Stimulated activated effector memory CD8-positive, alpha-beta T cell treated with anti-CD3 and anti-CD28 coated beads, Interleukin-12 subunit alpha, Interleukin-12 subunit beta, amount 100 ng/mL, for 72 hours (primary cell): ENCODE measurements at regions not wholly inside any gene's neighbourhood (a gene's known extent, or its start where the extent isn't known, plus 50 kb on each side); places are given as distances from the start of the nearest gene placed in this dataset.

ENCODE experiments used
- ATAC-seq: fragments of 150-1000 bp; cut with Tn5 transposase; 2 replicates; pipeline ENCODE4 v1.10.0; 2021
- DNase-seq, 2 donors: peaks; one replicate each; pipeline ENCODE4 v3.0.0; 2021 to 2022; ENCODE audit warnings: low spot score in 2 of 2
- H3K27ac Mint-ChIP-seq: one replicate; pipeline ENCODE4 v1.8.0; 2022; ENCODE audit warnings: mild to moderate bottlenecking, mixed read lengths
- H3K36me3 Mint-ChIP-seq: one replicate; pipeline ENCODE4 v1.8.0; 2022; ENCODE audit warnings: mild to moderate bottlenecking, mixed read lengths
- H3K4me1 Mint-ChIP-seq: one replicate; pipeline ENCODE4 v1.8.0; 2022; ENCODE audit warnings: mixed read lengths
- H3K4me3 Mint-ChIP-seq: one replicate; pipeline ENCODE4 v1.8.0; 2022; ENCODE audit warnings: mild to moderate bottlenecking, mixed read lengths
- H3K9me3 Mint-ChIP-seq: one replicate; pipeline ENCODE4 v1.8.0; 2022; ENCODE audit warnings: mixed read lengths

GRCh38 chr13:65914716-65915115 lies 1315.4 kb downstream of the PCDH9 start:
- no peaks in the 10 kb centered on the region for H3K36me3 Mint-ChIP-seq
- no peak overlapping the region for H3K4me3 Mint-ChIP-seq
- no peak overlapping the region for H3K27ac Mint-ChIP-seq
- ATAC-seq (no peak), DNase-seq (no peak)
- no peaks in the 10 kb centered on the region for H3K4me1 Mint-ChIP-seq
- H3K9me3 Mint-ChIP-seq, result peaks cover 4% of the 10 kb centered on the region

GRCh38 chr13:65913173-65913572 lies 1317.0 kb downstream of the PCDH9 start:
- peaks cover 2% of the 10 kb centered on the region for H3K9me3 Mint-ChIP-seq
- H3K36me3 Mint-ChIP-seq, result no peaks in the 10 kb centered on the region
- no peaks in the 10 kb centered on the region for H3K4me1 Mint-ChIP-seq
- DNase-seq (no peak), ATAC-seq (no peak)
- no peak overlapping the region for H3K4me3 Mint-ChIP-seq
- H3K27ac Mint-ChIP-seq, result no peak overlapping the region

- Mint-ChIP-seq H3K36me3 (no peaks in the 10 kb centered on the region), H3K9me3 (no peaks in the 10 kb centered on the region), H3K4me3 (no peak overlapping the region), H3K4me1 (no peaks in the 10 kb centered on the region), H3K27ac (no peak overlapping the region)
- no peak for DNase-seq
- no peak for ATAC-seq
Observed at GRCh38 chr13:65912516-65912915, 1317.6 kb downstream of the PCDH9 start.

- H3K4me1 Mint-ChIP-seq, result no peaks in the 10 kb centered on the region
- DNase-seq, result no peak
- no peak overlapping the region for H3K27ac Mint-ChIP-seq
- no peak for ATAC-seq
- H3K36me3 Mint-ChIP-seq, result no peaks in the 10 kb centered on the region
- H3K9me3 Mint-ChIP-seq, result no peaks in the 10 kb centered on the region
- H3K4me3 Mint-ChIP-seq, result no peak overlapping the region
Observed at GRCh38 chr13:65911546-65912193, 1318.5 kb downstream of the PCDH9 start.

GRCh38 chr13:65909501-65909900 lies 1320.6 kb downstream of the PCDH9 start:
- no peak for DNase-seq
- H3K4me3 Mint-ChIP-seq, result no peak overlapping the region
- no peak for ATAC-seq

GRCh38 chr13:65907666-65908525 lies 1322.2 kb downstream of the PCDH9 start:
- Mint-ChIP-seq H3K36me3 (no peaks in the 10 kb centered on the region), H3K9me3 (peaks cover 6% of the 10 kb centered on the region), H3K4me3 (no peak overlapping the region), H3K27ac (no peak overlapping the region), H3K4me1 (no peaks in the 10 kb centered on the region)
- no peak for ATAC-seq
- DNase-seq, result no peak

More at GRCh38 chr13:65909501-65909900, 1320.6 kb downstream of the PCDH9 start:
- H3K9me3 Mint-ChIP-seq, result peaks cover 6% of the 10 kb centered on the region
- H3K36me3 Mint-ChIP-seq, result no peaks in the 10 kb centered on the region
- no peaks in the 10 kb centered on the region for H3K4me1 Mint-ChIP-seq
- H3K27ac Mint-ChIP-seq, result no peak overlapping the region

- DNase-seq, result no peak
- no peak overlapping the region for H3K27ac Mint-ChIP-seq
- H3K9me3 Mint-ChIP-seq, result peaks cover 26% of the 10 kb centered on the region
- H3K4me1 Mint-ChIP-seq, result no peaks in the 10 kb centered on the region
- no peak for ATAC-seq
- no peaks in the 10 kb centered on the region for H3K36me3 Mint-ChIP-seq
- H3K4me3 Mint-ChIP-seq, result no peak overlapping the region
Observed at GRCh38 chr13:65901723-65902122, 1328.4 kb downstream of the PCDH9 start.

- no peak overlapping the region for H3K27ac Mint-ChIP-seq
- DNase-seq (no peak), ATAC-seq (no peak)
- H3K36me3 Mint-ChIP-seq, result no peaks in the 10 kb centered on the region
- H3K4me1 Mint-ChIP-seq, result no peaks in the 10 kb centered on the region
- H3K9me3 Mint-ChIP-seq, result peaks cover 5% of the 10 kb centered on the region
- H3K4me3 Mint-ChIP-seq, result no peak overlapping the region
Observed at GRCh38 chr13:65894049-65894448, 1336.1 kb downstream of the PCDH9 start.

- Mint-ChIP-seq H3K9me3 (no peaks in the 10 kb centered on the region), H3K27ac (no peak overlapping the region), H3K4me1 (no peaks in the 10 kb centered on the region), H3K36me3 (no peaks in the 10 kb centered on the region), H3K4me3 (no peak overlapping the region)
- DNase-seq, result no peak
- ATAC-seq, result no peak
Observed at GRCh38 chr13:65892859-65893258, 1337.3 kb downstream of the PCDH9 start.

GRCh38 chr13:65889368-65889767 lies 1340.8 kb downstream of the PCDH9 start:
- H3K4me3 Mint-ChIP-seq, result no peak overlapping the region
- H3K36me3 Mint-ChIP-seq, result no peaks in the 10 kb centered on the region
- DNase-seq, result no peak
- ATAC-seq, result no peak
- no peak overlapping the region for H3K27ac Mint-ChIP-seq
- H3K9me3 Mint-ChIP-seq, result no peaks in the 10 kb centered on the region
- no peaks in the 10 kb centered on the region for H3K4me1 Mint-ChIP-seq

GRCh38 chr13:65882810-65883209 lies 1347.3 kb downstream of the PCDH9 start:
- Mint-ChIP-seq H3K27ac (no peak overlapping the region), H3K9me3 (peaks cover 3% of the 10 kb centered on the region), H3K36me3 (no peaks in the 10 kb centered on the region), H3K4me3 (no peak overlapping the region), H3K4me1 (no peaks in the 10 kb centered on the region)
- DNase-seq (no peak), ATAC-seq (no peak)

- Mint-ChIP-seq H3K27ac (no peak overlapping the region), H3K36me3 (no peaks in the 10 kb centered on the region), H3K4me1 (no peaks in the 10 kb centered on the region), H3K9me3 (peaks cover 7% of the 10 kb centered on the region), H3K4me3 (no peak overlapping the region)
- ATAC-seq (no peak), DNase-seq (no peak)
Observed at GRCh38 chr13:65881561-65882155, 1348.5 kb downstream of the PCDH9 start.

GRCh38 chr13:65875031-65875430 lies 1355.1 kb downstream of the PCDH9 start:
- DNase-seq (no peak), ATAC-seq (no peak)
- Mint-ChIP-seq H3K9me3 (peaks cover 15% of the 10 kb centered on the region), H3K4me1 (no peaks in the 10 kb centered on the region), H3K27ac (no peak overlapping the region), H3K36me3 (no peaks in the 10 kb centered on the region), H3K4me3 (no peak overlapping the region)

- Mint-ChIP-seq H3K9me3 (peaks cover 12% of the 10 kb centered on the region), H3K4me3 (no peak overlapping the region), H3K4me1 (no peaks in the 10 kb centered on the region), H3K36me3 (no peaks in the 10 kb centered on the region), H3K27ac (no peak overlapping the region)
- DNase-seq (no peak), ATAC-seq (no peak)
Observed at GRCh38 chr13:65872448-65872847, 1357.7 kb downstream of the PCDH9 start.

GRCh38 chr13:65868884-65869283 lies 1361.3 kb downstream of the PCDH9 start:
- DNase-seq (no peak), ATAC-seq (no peak)
- Mint-ChIP-seq H3K4me1 (no peaks in the 10 kb centered on the region), H3K36me3 (no peaks in the 10 kb centered on the region), H3K27ac (no peak overlapping the region), H3K9me3 (peaks cover 22% of the 10 kb centered on the region), H3K4me3 (no peak overlapping the region)

GRCh38 chr13:65868099-65868498 lies 1362.0 kb downstream of the PCDH9 start:
- H3K36me3 Mint-ChIP-seq, result no peaks in the 10 kb centered on the region
- DNase-seq (no peak), ATAC-seq (no peak)
- no peaks in the 10 kb centered on the region for H3K4me1 Mint-ChIP-seq
- H3K27ac Mint-ChIP-seq, result no peak overlapping the region
- H3K9me3 Mint-ChIP-seq, result peaks cover 21% of the 10 kb centered on the region
- no peak overlapping the region for H3K4me3 Mint-ChIP-seq
